ENCODE measurements at regions not wholly inside any gene's neighbourhood (a gene's known extent, or its start where the extent isn't known, plus 50 kb on each side); places are given as distances from the start of the nearest gene placed in this dataset.
A peak's percentile ranks its signal among the peaks of the same experiment; 100 is the strongest.
"Not testable (repeated sequence)": the region's sequence is repeated elsewhere in the genome, so short reads cannot be mapped to it uniquely, and the experiment has no call there.

- DNase-seq (ENCODE audit: low read depth in 1 of 2, low spot score in 1 of 2) (no peak), ATAC-seq (no peak), FAIRE-seq (no peak)
- CTCF ChIA-PET, result interaction anchor here (0.6 to 0.7 kb wide), 2 partner anchors 30 to 65 kb away, joined by 3 read pairs; no protein-coding TSS in a partner anchor
- H3K4me1 ChIP-seq, result no peaks in the 10 kb centered on the region
- no peaks in the 10 kb centered on the region for H3K9me3 ChIP-seq
- no peak overlapping the region for H3K27ac ChIP-seq
- H3K4me2 ChIP-seq, result no peak overlapping the region
- TF ChIP-seq MAFK (IDR thresholded peaks at IDR 0.05; ENCODE audit: partially characterized antibody), result peak; percentile 58
- no peak for TF ChIP-seq REST (IDR thresholded peaks at IDR 0.05)
- no peak for TF ChIP-seq CHD2 (IDR thresholded peaks at IDR 0.05; ENCODE audit: low read length, partially characterized antibody)
- no peak for TF ChIP-seq NFE2L2 (conservative IDR thresholded peaks at IDR 0.05; ENCODE audit: low read length)
- TF ChIP-seq CTCF (IDR thresholded peaks at IDR 0.05), result no peak
- no peak for TF ChIP-seq JUN (IDR thresholded peaks at IDR 0.05)
- TF ChIP-seq ZSCAN20 (CRISPR knock-in tag; IDR thresholded peaks at IDR 0.05), result no peak
- H3K4me3 ChIP-seq, result no peak overlapping the region
- POLR2A ChIA-PET, result no interaction called here
- 13% methylated on average over 2 of the region's 2 CpGs for WGBS (ENCODE audit: missing lambda C conversion rate)
Observed at GRCh38 chr15:53013329-53013728, 223.2 kb upstream of the ONECUT1 start.

- WGBS (ENCODE audit: missing lambda C conversion rate), result 24% methylated on average over 2 of the region's 2 CpGs
- H3K4me3 ChIP-seq; H3K4me2 ChIP-seq; ATAC-seq; H3K9me3 ChIP-seq; H3K4me1 ChIP-seq; DNase-seq (ENCODE audit: low read depth in 1 of 2, low spot score in 1 of 2); H3K27ac ChIP-seq; FAIRE-seq; CTCF ChIA-PET; POLR2A ChIA-PET: not testable (repeated sequence)
Observed at GRCh38 chr15:53011779-53012178, 221.6 kb upstream of the ONECUT1 start.

GRCh38 chr15:53009093-53009492 lies 219.0 kb upstream of the ONECUT1 start:
- POLR2A ChIA-PET, result no interaction called here
- no peak overlapping the region for H3K4me3 ChIP-seq
- no peak overlapping the region for H3K27ac ChIP-seq
- H3K4me1 ChIP-seq, result no peaks in the 10 kb centered on the region
- CTCF ChIA-PET, result no interaction called here
- no peak for DNase-seq (ENCODE audit: low read depth in 1 of 2, low spot score in 1 of 2)
- ATAC-seq, result no peak
- no peak overlapping the region for H3K4me2 ChIP-seq
- FAIRE-seq, result no peak
- H3K9me3 ChIP-seq, result no peaks in the 10 kb centered on the region
- whole genome bisulfite sequencing (ENCODE audit: missing lambda C conversion rate), result 11% methylated on average over 1 of the region's 1 CpG
- no peak for TF ChIP-seq RFX5 (IDR thresholded peaks at IDR 0.05)
- TF ChIP-seq POLR2AphosphoS2 (conservative IDR thresholded peaks at IDR 0.05; ENCODE audit: low read length), result no peak
- no peak for TF ChIP-seq MAX (IDR thresholded peaks at IDR 0.05)
- no peak for TF ChIP-seq NPAS2 (CRISPR knock-in tag; IDR thresholded peaks at IDR 0.05; ENCODE audit: borderline replicate concordance)
- TF ChIP-seq POLR2A (IDR thresholded peaks at IDR 0.05; ENCODE audit: low read length), result no peak
- TF ChIP-seq CBX8 (IDR thresholded peaks at IDR 0.05), result no peak
- no peak for TF ChIP-seq KDM5A (IDR thresholded peaks at IDR 0.05)
- TF ChIP-seq PHF8 (IDR thresholded peaks at IDR 0.05; ENCODE audit: borderline replicate concordance, low read depth), result no peak
- TF ChIP-seq FOXS1 (CRISPR knock-in tag; IDR thresholded peaks at IDR 0.05), result no peak
- no peak for TF ChIP-seq CTCF (IDR thresholded peaks at IDR 0.05)
- no peak for TF ChIP-seq RCOR1 (IDR thresholded peaks at IDR 0.05; ENCODE audit: low read depth, low read length)
- no peak for TF ChIP-seq CBX2 (IDR thresholded peaks at IDR 0.05; ENCODE audit: borderline replicate concordance, low read depth)
- TF ChIP-seq GATA3 (IDR thresholded peaks at IDR 0.05; ENCODE audit: borderline replicate concordance), result no peak
- no peak for TF ChIP-seq HOXB5 (CRISPR knock-in tag; IDR thresholded peaks at IDR 0.05)
- TF ChIP-seq TFCP2L1 (CRISPR knock-in tag; IDR thresholded peaks at IDR 0.05), result no peak
- TF ChIP-seq JUN (IDR thresholded peaks at IDR 0.05), result no peak
- TF ChIP-seq HMGXB4 (CRISPR knock-in tag; IDR thresholded peaks at IDR 0.05; ENCODE audit: borderline replicate concordance), result no peak
- no peak for TF ChIP-seq USF2 (IDR thresholded peaks at IDR 0.05)
